Neural cell (in vitro differentiated cells): ENCODE measurements at regions not wholly inside any gene's neighbourhood (a gene's known extent, or its start where the extent isn't known, plus 50 kb on each side); places are given as distances from the start of the nearest gene placed in this dataset.

ENCODE experiments used
- H2AFZ ChIP-seq: fragments of 200-600, 300-800 bp; sonication (generic), shearing (Covaris generic); 2 replicates; pipeline ENCODE4 v1.6.0; 2014; ENCODE audit warnings: low read depth, mild to moderate bottlenecking, antibody characterized with exemption, low read length, moderate library complexity
- H3F3A ChIP-seq: fragments of 200-600 bp; shearing (Covaris generic); 2 replicates; pipeline ENCODE4 v1.6.1; 2016; ENCODE audit warnings: mild to moderate bottlenecking, moderate library complexity, mixed read lengths, antibody characterized with exemption, low read length; ENCODE audit not compliant: insufficient read depth, poor library complexity, severe bottlenecking
- H3K27ac ChIP-seq: fragments of 200-600, 300-800 bp; sonication (generic), shearing (Covaris generic); 2 replicates; pipeline ENCODE4 v1.5.1; 2014; ENCODE audit warnings: mild to moderate bottlenecking, low read length, moderate library complexity
- H3K27me3 ChIP-seq: fragments of 300-800, 200-600 bp; sonication (generic), shearing (Covaris generic); 2 replicates; pipeline ENCODE4 v1.6.0; 2014; ENCODE audit warnings: mild to moderate bottlenecking, low read depth, low read length, moderate library complexity; ENCODE audit not compliant: insufficient read depth
- H3K36me3 ChIP-seq: fragments of 300-800, 200-600 bp; sonication (generic), shearing (Covaris generic); 2 replicates; pipeline ENCODE4 v1.5.1; 2014; ENCODE audit warnings: mild to moderate bottlenecking, antibody characterized with exemption, low read length, moderate library complexity; ENCODE audit not compliant: insufficient read depth
- H3K4me2 ChIP-seq: fragments of 300-800, 200-600 bp; sonication (generic), shearing (Covaris generic); 2 replicates; pipeline ENCODE4 v1.6.0; 2014; ENCODE audit warnings: mild to moderate bottlenecking, low read length
- H3K4me3 ChIP-seq: fragments of 300-800, 200-600 bp; sonication (generic), shearing (Covaris generic); 2 replicates; pipeline ENCODE4 v1.5.1; 2014; ENCODE audit warnings: mild to moderate bottlenecking, low read length, moderate library complexity
- H3K79me2 ChIP-seq: fragments of 200-600 bp; shearing (Covaris generic); replicated peaks from 2 replicates; pipeline ENCODE4 v1.6.0; 2014; ENCODE audit warnings: mild to moderate bottlenecking, low read length, moderate library complexity; ENCODE audit not compliant: insufficient read depth
- H3K9ac ChIP-seq: fragments of 300-800, 200-600 bp; sonication (generic), shearing (Covaris generic); 2 replicates; pipeline ENCODE4 v1.6.1; 2016; ENCODE audit warnings: mild to moderate bottlenecking, low read length, mixed read lengths
- H3K9me2 ChIP-seq: fragments of 200-600 bp; shearing (Covaris generic); 2 replicates; pipeline ENCODE4 v1.6.1; 2016; ENCODE audit warnings: mild to moderate bottlenecking, low read length, mixed read lengths; ENCODE audit not compliant: insufficient read depth
- H3K9me3 ChIP-seq: fragments of 200-600, 300-800 bp; sonication (generic), shearing (Covaris generic); 2 replicates; pipeline ENCODE4 v1.6.1; 2016; ENCODE audit warnings: mild to moderate bottlenecking, mixed run types, low read length, moderate library complexity, mixed read lengths
- H4K20me1 ChIP-seq: fragments of 200-600 bp; shearing (Covaris generic); 2 replicates; pipeline ENCODE4 v1.6.1; 2016; ENCODE audit warnings: mild to moderate bottlenecking, mixed run types; ENCODE audit not compliant: insufficient read depth
- EP300 ChIP-seq: fragments of 450-650 bp; conservative IDR thresholded peaks from 2 replicates; pipeline ENCODE4 v1.6.1; 2014; ENCODE audit warnings: antibody characterized with exemption, mild to moderate bottlenecking, moderate library complexity; ENCODE audit not compliant: poor library complexity, severe bottlenecking
- EZH2 ChIP-seq: fragments of 200-600, 300-800 bp; shearing (Covaris generic), sonication (generic); IDR thresholded peaks from 2 replicates; pipeline ENCODE4 v1.6.1; 2014; ENCODE audit warnings: antibody characterized with exemption, low read length, borderline replicate concordance, mild to moderate bottlenecking; ENCODE audit not compliant: insufficient read depth, poor library complexity, severe bottlenecking
- MXI1 ChIP-seq: fragments of 450-650 bp; conservative IDR thresholded peaks from 2 replicates; pipeline ENCODE4 v1.6.1; 2014; ENCODE audit warnings: antibody characterized with exemption, mild to moderate bottlenecking; ENCODE audit not compliant: poor library complexity, severe bottlenecking
- POLR2AphosphoS5 ChIP-seq: IDR thresholded peaks from 2 replicates; pipeline ENCODE4 v1.6.1; 2012
- RAD21 ChIP-seq: fragments of 450-650 bp; conservative IDR thresholded peaks from 2 replicates; pipeline ENCODE4 v1.6.1; 2014; ENCODE audit warnings: antibody characterized with exemption, mild to moderate bottlenecking, moderate library complexity
- SMC3 ChIP-seq: fragments of 450-650 bp; conservative IDR thresholded peaks from 2 replicates; pipeline ENCODE4 v1.6.1; 2014; ENCODE audit warnings: antibody characterized with exemption, mild to moderate bottlenecking, moderate library complexity; ENCODE audit not compliant: poor library complexity
- TAF1 ChIP-seq: IDR thresholded peaks from 2 replicates; pipeline ENCODE4 v1.6.1; 2012; ENCODE audit warnings: low read depth
- TF ChIP-seq, protein P1 (sequence below): fragments of 450-650 bp; IDR thresholded peaks from 2 replicates; pipeline ENCODE4 v1.5.1; 2014; ENCODE audit warnings: antibody characterized with exemption, mild to moderate bottlenecking, moderate library complexity; ENCODE audit not compliant: poor library complexity, severe bottlenecking
- TF ChIP-seq, protein P2 (sequence below): IDR thresholded peaks from 2 replicates; pipeline ENCODE4 v1.6.1; 2012; ENCODE audit warnings: borderline replicate concordance

DNA sequence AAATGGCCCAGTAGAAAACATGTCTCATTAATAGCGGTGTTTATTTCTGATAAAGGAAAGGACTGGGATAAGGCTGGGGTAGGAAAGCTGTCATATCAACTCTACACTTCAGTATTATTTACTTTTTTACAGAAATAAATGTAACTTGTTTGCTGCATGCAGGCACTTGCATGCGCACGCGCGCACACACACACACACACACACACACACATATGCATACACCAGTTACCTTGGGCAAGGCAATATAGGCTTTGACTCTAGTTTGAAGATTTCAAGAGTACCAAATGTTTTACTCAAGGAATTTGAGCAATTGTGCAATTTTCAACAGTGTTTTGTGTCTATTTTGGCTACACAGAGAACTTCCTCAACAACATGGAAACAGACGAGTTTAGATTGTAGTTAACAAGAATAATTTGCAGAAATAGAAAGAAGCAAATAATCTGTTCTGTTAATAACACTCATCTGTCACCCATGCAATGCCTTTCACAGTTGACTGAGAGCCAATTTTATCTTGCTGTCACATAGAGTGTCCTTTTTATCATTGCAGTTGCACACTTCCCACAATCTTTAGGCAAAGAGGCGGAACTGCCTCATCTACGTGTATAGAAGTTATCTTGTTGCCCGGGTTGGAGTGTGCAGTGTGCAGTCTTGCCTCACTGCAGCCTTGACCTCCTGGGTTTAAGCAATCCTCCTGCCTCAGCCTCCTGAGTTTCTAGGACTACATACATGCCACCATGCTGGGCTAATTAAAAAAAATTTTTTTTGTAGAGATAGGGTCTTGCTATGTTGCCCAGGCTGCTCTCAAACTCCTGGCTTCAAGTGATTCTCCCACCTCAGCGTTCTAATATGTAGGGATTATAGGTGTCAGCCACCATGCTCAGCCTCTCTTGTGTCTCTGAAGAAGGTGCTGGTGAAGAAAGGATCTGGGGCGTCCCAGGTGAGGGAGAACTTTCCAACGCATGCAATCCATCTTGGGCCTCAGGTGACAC lies 64.6 kb upstream of the GPCPD1 start:
- Histone ChIP-seq H3K27me3 (no peaks in the 10 kb centered on the region), H3K9me2 (no peaks in the 10 kb centered on the region), H3K4me2 (no peak overlapping the region), H3K9me3 (no peaks in the 10 kb centered on the region), H3K36me3 (no peaks in the 10 kb centered on the region), H3F3A (no peaks in the 10 kb centered on the region), H3K4me3 (no peak overlapping the region), H3K9ac (no peak overlapping the region), H2AFZ (no peak overlapping the region), H4K20me1 (no peaks in the 10 kb centered on the region), H3K79me2 (no peaks in the 10 kb centered on the region), H3K27ac (no peak overlapping the region)
- TF ChIP-seq RAD21 (no peak), TAF1 (no peak), EZH2 (no peak), POLR2AphosphoS5 (no peak), SMC3 (no peak), MXI1 (no peak)
- TF ChIP-seq, protein P1, sequence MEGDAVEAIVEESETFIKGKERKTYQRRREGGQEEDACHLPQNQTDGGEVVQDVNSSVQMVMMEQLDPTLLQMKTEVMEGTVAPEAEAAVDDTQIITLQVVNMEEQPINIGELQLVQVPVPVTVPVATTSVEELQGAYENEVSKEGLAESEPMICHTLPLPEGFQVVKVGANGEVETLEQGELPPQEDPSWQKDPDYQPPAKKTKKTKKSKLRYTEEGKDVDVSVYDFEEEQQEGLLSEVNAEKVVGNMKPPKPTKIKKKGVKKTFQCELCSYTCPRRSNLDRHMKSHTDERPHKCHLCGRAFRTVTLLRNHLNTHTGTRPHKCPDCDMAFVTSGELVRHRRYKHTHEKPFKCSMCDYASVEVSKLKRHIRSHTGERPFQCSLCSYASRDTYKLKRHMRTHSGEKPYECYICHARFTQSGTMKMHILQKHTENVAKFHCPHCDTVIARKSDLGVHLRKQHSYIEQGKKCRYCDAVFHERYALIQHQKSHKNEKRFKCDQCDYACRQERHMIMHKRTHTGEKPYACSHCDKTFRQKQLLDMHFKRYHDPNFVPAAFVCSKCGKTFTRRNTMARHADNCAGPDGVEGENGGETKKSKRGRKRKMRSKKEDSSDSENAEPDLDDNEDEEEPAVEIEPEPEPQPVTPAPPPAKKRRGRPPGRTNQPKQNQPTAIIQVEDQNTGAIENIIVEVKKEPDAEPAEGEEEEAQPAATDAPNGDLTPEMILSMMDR, result no peak

DNA sequence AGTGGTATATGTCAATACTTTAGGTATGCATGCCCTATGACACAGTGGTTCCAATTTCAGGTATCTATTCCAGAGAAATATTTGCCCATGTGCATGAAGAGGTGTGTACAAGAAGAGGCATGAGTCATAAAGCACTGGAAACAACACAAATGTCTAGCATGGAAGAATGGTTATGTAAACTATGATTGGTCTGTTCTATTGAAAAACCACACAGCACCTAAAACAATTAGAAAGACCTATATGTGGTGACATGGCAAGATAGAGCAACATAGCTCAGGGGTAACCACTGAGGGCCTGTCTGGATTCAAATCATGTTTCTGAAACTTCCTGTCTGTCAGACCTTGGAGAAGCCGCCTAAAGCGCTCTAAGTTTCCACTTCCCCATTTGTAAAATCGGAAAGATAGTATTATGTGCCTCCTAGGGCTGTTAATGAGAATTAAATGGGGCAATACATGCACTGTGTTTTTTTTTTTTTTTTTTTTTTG lies 63.4 kb upstream of the GPCPD1 start:
- no peak overlapping the region for H2AFZ ChIP-seq
- H3K27me3 ChIP-seq, result no peaks in the 10 kb centered on the region
- H3K9me3 ChIP-seq, result no peaks in the 10 kb centered on the region
- H3K36me3 ChIP-seq, result no peaks in the 10 kb centered on the region
- no peaks in the 10 kb centered on the region for H3K9me2 ChIP-seq
- H3K27ac ChIP-seq, result no peak overlapping the region
- no peak overlapping the region for H3K4me2 ChIP-seq
- H3K79me2 ChIP-seq, result no peaks in the 10 kb centered on the region
- no peak overlapping the region for H3K9ac ChIP-seq
- no peak overlapping the region for H3K4me3 ChIP-seq
- TF ChIP-seq, protein P1, result no peak
- TF ChIP-seq MXI1, result no peak
- TF ChIP-seq SMC3, result no peak
- TF ChIP-seq RAD21, result no peak
- no peak for TF ChIP-seq EP300
- TF ChIP-seq, protein P2, sequence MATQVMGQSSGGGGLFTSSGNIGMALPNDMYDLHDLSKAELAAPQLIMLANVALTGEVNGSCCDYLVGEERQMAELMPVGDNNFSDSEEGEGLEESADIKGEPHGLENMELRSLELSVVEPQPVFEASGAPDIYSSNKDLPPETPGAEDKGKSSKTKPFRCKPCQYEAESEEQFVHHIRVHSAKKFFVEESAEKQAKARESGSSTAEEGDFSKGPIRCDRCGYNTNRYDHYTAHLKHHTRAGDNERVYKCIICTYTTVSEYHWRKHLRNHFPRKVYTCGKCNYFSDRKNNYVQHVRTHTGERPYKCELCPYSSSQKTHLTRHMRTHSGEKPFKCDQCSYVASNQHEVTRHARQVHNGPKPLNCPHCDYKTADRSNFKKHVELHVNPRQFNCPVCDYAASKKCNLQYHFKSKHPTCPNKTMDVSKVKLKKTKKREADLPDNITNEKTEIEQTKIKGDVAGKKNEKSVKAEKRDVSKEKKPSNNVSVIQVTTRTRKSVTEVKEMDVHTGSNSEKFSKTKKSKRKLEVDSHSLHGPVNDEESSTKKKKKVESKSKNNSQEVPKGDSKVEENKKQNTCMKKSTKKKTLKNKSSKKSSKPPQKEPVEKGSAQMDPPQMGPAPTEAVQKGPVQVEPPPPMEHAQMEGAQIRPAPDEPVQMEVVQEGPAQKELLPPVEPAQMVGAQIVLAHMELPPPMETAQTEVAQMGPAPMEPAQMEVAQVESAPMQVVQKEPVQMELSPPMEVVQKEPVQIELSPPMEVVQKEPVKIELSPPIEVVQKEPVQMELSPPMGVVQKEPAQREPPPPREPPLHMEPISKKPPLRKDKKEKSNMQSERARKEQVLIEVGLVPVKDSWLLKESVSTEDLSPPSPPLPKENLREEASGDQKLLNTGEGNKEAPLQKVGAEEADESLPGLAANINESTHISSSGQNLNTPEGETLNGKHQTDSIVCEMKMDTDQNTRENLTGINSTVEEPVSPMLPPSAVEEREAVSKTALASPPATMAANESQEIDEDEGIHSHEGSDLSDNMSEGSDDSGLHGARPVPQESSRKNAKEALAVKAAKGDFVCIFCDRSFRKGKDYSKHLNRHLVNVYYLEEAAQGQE, result no peak
- no peak for TF ChIP-seq POLR2AphosphoS5
- H4K20me1 ChIP-seq, result no peaks in the 10 kb centered on the region
- no peaks in the 10 kb centered on the region for H3F3A ChIP-seq
